Fibroblast of lung (primary cell): ENCODE measurements at regions not wholly inside any gene's neighbourhood (a gene's known extent, or its start where the extent isn't known, plus 50 kb on each side); places are given as distances from the start of the nearest gene placed in this dataset.

ENCODE experiments used
- CTCF ChIP-seq, 2 donors: IDR thresholded peaks in 1 of 2; conservative IDR thresholded peaks in 1 of 2; 1 replicate in 1 of 2; 2 replicates in 1 of 2; pipeline ENCODE4 v1.5.1; 2011 to 2012; ENCODE audit warnings: low read length in 2 of 2, control low read depth in 1 of 2, inconsistent platforms in 1 of 2, low read depth in 1 of 2, mild to moderate bottlenecking in 1 of 2
- EZH2 ChIP-seq: IDR thresholded peaks from 2 replicates; pipeline ENCODE4 v1.5.1; 2012; ENCODE audit warnings: low read length, control low read depth, mild to moderate bottlenecking; ENCODE audit errors: missing control alignments

- TF ChIP-seq CTCF (conservative IDR thresholded peaks at IDR 0.05 in 1 of 2, IDR thresholded peaks at IDR 0.05 in 1 of 2; ENCODE audit: low read depth in 1 of 2, low read length in 2 of 2), result no peak
- TF ChIP-seq EZH2, result no peak
Measured at GRCh38 chr12:92582893-92583292, 119.9 kb upstream of the PLEKHG7 start.
